D341Med (cell line): ENCODE measurements at regions not wholly inside any gene's neighbourhood (a gene's known extent, or its start where the extent isn't known, plus 50 kb on each side); places are given as distances from the start of the nearest gene placed in this dataset.

Source experiments
- DNase-seq: peaks from one replicate; pipeline ENCODE4 v3.0.0; 2012; ENCODE audit warnings: low spot score

GRCh38 chr18:55849391-55849790, 261.4 kb upstream of the TCF4 start:
- no peak for DNase-seq

GRCh38 chr18:55847960-55848359, 260.0 kb upstream of the TCF4 start:
- DNase-seq: no peak

GRCh38 chr18:55845221-55845620, 257.2 kb upstream of the TCF4 start:
- DNase-seq: no peak

- DNase-seq: no peak
These were observed 256.4 kb upstream of the TCF4 start for GRCh38 chr18:55844382-55844781.

GRCh38 chr18:55841314-55841713, 253.3 kb upstream of the TCF4 start:
- no peak for DNase-seq

GRCh38 chr18:55840601-55841170, 252.7 kb upstream of the TCF4 start:
- DNase-seq: no peak

- DNase-seq: no peak
These were observed 251.4 kb upstream of the TCF4 start for GRCh38 chr18:55839343-55839742.

- no peak for DNase-seq
These were observed 250.8 kb upstream of the TCF4 start for GRCh38 chr18:55838841-55839240.

GRCh38 chr18:55838319-55838718, 250.3 kb upstream of the TCF4 start:
- no peak for DNase-seq

GRCh38 chr18:55833543-55833942, 245.6 kb upstream of the TCF4 start:
- DNase-seq: no peak

GRCh38 chr18:55830544-55830943, 242.6 kb upstream of the TCF4 start:
- DNase-seq: no peak

GRCh38 chr18:55821219-55821618, 233.2 kb upstream of the TCF4 start:
- no peak for DNase-seq

GRCh38 chr18:55819448-55819847, 231.5 kb upstream of the TCF4 start:
- DNase-seq: no peak

- DNase-seq: no peak
These were observed 230.3 kb upstream of the TCF4 start for GRCh38 chr18:55818284-55818683.

GRCh38 chr18:55811925-55812324, 223.9 kb upstream of the TCF4 start:
- no peak for DNase-seq

- no peak for DNase-seq
These were observed 217.7 kb upstream of the TCF4 start for GRCh38 chr18:55805666-55806065.

- no peak for DNase-seq
These were observed 207.2 kb upstream of the TCF4 start for GRCh38 chr18:55795101-55795669.

GRCh38 chr18:55794288-55795052, 206.5 kb upstream of the TCF4 start:
- no peak for DNase-seq

- DNase-seq: no peak
These were observed 202.3 kb upstream of the TCF4 start for GRCh38 chr18:55790296-55790695.

- no peak for DNase-seq
These were observed 199.6 kb upstream of the TCF4 start for GRCh38 chr18:55787536-55788073.

- DNase-seq: no peak
These were observed 198.8 kb upstream of the TCF4 start for GRCh38 chr18:55786651-55787272.

- no peak for DNase-seq
These were observed 195.9 kb upstream of the TCF4 start for GRCh38 chr18:55783921-55784320.

- peak; percentile 68 for DNase-seq
These were observed 193.5 kb upstream of the TCF4 start for GRCh38 chr18:55781481-55781957.
